Fibroblast of lung (primary cell): ENCODE measurements at regions not wholly inside any gene's neighbourhood (a gene's known extent, or its start where the extent isn't known, plus 50 kb on each side); places are given as distances from the start of the nearest gene placed in this dataset.

Experiments used
- EZH2 ChIP-seq: IDR thresholded peaks from 2 replicates; pipeline ENCODE4 v1.5.1; 2012; ENCODE audit warnings: low read length, control low read depth, mild to moderate bottlenecking; ENCODE audit errors: missing control alignments
- TF ChIP-seq, protein P1 (sequence below), 2 donors: IDR thresholded peaks in 1 of 2; conservative IDR thresholded peaks in 1 of 2; 1 replicate in 1 of 2; 2 replicates in 1 of 2; pipeline ENCODE4 v1.5.1; 2011 to 2012; ENCODE audit warnings: low read length in 2 of 2, control low read depth in 1 of 2, inconsistent platforms in 1 of 2, low read depth in 1 of 2, mild to moderate bottlenecking in 1 of 2

DNA sequence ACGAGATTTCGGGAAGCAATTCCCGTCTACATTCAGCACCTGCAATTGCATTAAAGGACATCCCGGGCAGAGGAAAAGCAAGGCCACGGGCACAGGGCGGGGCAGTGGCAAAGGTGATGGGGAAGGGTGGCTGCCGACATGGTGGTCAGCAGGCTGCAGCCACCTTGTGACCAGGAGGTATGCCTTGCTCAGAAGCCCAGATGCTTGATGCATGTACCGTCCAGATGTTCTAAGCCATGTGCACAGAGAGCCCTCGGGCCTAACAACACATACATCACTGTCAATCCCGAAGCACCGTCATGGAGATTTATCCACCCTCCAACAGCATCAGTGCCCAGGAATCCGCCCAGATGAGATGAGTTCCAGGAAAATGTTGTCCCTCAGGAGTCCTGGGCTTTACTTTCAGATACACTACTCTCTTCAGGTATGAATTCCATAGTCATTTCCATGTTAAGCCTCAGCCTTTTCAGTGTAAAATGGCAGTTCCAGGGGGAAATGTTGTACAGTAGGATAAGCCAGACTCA lies 77.8 kb upstream of the FRMD1 start:
- TF ChIP-seq, protein P1, sequence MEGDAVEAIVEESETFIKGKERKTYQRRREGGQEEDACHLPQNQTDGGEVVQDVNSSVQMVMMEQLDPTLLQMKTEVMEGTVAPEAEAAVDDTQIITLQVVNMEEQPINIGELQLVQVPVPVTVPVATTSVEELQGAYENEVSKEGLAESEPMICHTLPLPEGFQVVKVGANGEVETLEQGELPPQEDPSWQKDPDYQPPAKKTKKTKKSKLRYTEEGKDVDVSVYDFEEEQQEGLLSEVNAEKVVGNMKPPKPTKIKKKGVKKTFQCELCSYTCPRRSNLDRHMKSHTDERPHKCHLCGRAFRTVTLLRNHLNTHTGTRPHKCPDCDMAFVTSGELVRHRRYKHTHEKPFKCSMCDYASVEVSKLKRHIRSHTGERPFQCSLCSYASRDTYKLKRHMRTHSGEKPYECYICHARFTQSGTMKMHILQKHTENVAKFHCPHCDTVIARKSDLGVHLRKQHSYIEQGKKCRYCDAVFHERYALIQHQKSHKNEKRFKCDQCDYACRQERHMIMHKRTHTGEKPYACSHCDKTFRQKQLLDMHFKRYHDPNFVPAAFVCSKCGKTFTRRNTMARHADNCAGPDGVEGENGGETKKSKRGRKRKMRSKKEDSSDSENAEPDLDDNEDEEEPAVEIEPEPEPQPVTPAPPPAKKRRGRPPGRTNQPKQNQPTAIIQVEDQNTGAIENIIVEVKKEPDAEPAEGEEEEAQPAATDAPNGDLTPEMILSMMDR (conservative IDR thresholded peaks at IDR 0.05 in 1 of 2, IDR thresholded peaks at IDR 0.05 in 1 of 2; ENCODE audit: low read depth in 1 of 2, low read length in 2 of 2) = no peak
- no peak for TF ChIP-seq EZH2
